NCI-H2081 (cell line): ENCODE measurements at regions not wholly inside any gene's neighbourhood (a gene's known extent, or its start where the extent isn't known, plus 50 kb on each side); places are given as distances from the start of the nearest gene placed in this dataset.

ENCODE experiments used
- DNase-seq, 2 experiments: peaks; one replicate each; lab custom pipeline; 2025; lab: John Stamatoyannopoulos, UW

DNA sequence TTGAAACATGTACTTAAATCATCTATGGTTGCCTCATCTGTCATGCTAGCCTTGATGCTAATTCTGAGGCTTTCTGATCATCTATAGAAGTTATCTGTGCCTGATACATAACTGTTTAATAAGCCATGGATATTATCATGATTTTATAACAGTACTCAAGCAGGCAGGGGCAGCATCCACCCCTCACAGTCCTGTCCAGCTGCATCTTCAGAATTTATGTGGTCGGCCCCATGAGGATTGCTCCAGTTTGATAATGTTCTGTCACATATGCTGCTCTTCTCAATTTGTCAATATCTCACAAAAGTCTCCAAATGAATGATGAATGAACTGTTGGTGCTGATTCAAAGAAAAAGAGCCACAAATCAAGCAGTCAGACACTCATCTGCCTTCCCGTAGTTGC, 335.1 kb upstream of the POM121L12 start:
- DNase-seq, result no peak

DNA sequence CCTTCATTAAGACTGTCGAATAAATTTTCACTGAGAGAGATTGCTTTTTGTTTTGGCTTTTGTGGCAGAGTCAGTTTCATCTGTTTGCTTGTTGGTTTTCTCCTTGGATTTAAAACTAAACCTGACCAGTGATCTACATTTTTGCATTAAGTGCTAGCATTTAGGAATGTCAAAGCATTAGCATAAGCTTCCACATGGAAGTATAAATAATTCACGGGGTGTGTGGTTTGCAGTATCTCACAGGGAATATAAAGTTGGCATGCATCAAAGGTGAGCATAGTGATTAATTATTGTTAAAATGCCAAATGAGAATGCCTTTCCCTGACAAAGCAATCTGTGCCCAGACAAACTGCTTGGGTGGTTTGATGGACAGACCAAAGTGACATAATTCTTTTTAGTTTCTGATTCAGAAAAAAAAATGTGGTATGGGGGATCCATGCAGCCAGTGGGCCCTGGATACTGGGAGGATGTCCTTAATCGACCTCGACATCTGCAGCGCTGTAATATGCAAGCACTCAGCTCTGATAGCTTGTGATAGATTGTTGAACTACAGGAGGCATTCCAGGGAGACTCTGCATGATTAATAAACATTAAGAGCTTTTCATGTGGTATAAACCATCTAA, 339.3 kb upstream of the POM121L12 start:
- DNase-seq, result no peak

DNA sequence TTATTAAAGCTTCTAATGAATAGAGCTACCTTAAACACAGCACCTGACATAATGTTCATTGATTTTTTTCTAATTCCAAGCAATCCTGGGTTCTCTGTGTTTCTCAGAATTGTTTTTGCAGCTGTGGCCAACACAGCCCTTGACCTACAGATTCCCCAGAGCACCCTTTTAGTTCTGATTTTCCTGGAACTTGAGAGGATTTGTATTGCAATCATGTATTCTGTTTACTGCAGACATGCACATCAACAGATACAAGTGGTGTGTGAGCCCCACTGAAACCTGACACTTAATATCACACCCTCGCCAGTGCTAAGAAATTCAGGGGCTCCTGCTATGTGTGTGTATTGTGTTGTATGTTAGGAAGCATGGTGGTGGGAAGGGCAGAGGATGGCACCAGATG, 344.2 kb upstream of the POM121L12 start:
- no peak for DNase-seq

DNA sequence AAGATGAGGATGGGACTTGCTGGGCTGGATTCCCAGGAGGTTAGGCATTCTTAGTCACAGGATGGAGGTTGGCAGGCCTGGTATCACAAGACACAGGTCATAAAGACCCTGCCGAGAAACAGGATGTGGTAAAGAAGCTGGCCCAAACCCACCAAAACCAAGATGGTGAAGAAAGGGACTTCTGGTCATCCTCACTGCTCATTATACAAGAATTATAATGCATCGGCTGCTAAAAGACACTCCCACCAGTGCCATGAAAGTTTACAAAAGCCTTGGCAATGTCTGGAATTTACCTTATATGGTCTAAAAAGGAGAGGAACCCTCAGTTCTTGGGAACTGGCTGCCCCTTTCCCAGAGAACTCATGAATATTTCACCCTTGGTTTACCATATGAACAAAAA, 345.5 kb upstream of the POM121L12 start:
- no peak for DNase-seq

DNA sequence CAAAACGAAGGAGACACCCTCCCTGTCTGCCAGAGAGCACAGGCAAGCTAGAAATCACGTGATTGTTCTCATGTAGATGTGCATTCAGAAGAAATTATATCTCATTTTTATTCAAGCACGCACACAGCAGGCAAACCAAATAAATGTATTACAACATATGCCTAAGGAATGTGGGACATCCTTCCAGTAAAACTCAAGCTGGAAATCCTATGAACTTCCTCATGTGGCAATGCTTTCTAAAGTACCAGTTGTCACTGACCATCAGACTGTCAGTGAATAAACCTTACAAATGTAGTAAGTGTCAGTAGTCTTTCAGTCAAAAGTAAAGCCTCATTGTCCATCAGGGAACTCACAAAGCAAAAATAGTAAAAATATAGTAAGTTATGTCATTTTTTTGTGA, 350.1 kb upstream of the POM121L12 start:
- DNase-seq, result no peak

DNA sequence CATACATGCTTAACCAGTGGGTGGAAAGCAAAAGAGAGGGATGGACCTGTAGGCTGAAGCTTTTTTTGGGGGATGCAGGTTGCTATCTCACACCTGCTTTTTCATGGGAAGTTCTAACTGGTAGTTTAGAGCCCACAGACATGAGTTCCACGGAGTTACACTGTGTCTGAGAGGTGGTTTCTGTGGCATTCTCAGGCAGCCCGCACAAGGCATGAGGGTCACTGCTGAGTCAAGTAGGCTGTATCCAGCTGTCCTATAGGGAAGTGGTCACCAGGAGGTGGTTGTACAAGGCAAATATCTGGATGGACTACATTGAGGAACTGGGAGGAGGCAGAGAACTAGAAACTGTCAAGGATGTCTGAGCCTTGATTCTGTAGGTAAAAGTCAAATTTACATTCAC, 351.0 kb upstream of the POM121L12 start:
- no peak for DNase-seq

DNA sequence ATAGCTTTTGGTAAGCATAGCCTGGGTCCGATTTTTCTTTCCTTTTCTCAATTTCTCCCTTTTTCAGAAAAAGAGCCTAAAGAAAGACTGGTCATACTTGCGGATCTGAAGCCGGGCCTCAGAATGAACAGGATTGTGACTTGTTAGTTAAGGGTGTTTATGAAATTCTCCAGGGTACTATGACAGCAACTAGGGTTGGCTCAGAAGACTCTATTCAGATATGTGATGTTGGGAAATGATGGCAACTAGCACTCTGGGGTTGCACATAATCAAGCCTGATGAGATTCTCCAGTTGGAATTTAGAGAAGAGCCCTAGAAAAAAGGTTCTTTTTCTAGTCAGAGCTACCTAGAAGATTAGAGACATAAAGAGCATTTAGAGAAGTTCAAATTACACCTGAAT, 352.4 kb upstream of the POM121L12 start:
- no peak for DNase-seq

DNA sequence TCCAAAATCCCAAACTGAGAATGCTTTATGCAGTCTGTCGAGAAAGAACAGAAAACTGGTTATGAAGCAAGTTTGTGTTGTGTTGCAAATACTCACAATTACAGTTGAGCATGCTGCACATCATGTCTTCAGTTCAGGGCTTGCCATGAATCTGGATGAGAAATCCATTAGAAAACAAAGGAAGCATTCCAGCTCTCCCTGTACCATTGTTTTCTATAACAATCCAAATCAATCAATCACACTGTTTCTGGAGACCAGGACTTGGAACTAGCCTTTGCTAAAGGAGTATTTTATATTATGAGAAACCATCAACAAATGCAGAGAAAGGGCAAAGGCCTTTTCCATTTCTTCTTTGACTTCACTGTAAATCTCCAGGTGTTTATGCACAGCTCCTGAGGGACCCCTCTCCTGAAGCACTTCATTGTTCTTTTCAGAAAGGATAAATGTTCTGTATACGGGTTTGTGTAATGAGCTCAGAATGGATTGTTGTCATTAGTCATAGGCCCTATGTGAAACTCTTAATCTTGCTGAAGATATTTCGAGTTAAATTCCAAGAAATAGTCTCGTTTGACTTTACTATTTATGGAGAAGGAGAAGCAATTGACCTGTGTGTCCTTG, 364.7 kb upstream of the POM121L12 start:
- DNase-seq, result no peak

DNA sequence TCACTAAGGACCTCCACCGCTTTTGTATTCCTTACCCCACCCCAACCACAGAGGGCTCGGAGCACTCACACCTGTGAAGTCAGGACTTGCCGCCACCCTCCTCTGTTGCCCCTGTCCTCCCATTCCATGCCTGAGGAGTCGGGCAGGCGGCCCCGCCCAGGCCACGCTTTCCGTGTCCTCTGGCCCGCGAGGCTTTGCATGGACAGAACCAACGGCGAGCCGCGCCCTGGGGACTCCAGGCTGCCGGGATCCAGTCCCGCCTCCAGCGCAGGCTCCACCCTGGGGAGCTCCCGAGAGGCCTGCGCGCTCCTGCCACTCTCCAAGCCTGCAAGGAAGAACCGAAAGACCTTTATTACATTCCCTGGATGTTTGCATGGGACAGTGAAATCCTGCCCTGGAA, 366.4 kb upstream of the POM121L12 start:
- no peak for DNase-seq

DNA sequence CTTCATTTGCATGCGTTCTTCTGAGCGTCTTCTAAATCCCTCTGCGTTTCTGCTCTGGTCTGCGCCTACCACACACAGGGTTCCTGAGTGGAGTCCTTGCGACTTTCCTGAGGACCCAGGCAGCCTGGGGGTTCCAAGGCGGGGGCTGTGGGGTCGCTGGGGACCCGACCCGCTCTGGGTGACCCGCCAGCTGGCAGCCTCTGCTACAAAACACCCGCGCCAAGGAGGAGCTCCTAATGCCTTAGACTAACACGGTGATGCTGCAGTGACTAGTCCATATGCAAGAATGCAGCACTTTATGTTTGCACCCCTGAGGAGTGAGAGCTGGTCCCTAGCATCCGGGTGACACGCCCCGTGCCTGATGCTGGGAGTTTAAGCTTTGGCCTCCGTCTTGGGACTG, 367.0 kb upstream of the POM121L12 start:
- DNase-seq, result no peak

DNA sequence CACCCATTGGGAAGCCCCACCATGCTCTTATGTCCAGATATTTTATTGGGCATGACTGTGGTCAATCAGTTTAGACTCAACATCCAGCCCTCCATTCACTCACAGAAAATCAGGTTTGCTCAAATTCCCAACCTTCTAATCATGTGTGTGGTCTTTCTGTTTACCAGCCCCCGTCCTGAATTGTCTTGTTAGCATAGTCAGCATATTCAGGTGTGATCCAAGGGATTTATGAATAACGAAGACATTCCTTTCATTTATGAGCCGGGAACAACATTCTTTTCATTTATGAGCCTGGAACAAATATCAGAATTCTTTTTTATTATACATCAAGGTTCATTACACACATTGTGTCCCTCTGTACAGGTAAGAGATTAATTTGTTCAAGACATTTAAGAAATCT, 376.3 kb upstream of the POM121L12 start:
- no peak for DNase-seq

DNA sequence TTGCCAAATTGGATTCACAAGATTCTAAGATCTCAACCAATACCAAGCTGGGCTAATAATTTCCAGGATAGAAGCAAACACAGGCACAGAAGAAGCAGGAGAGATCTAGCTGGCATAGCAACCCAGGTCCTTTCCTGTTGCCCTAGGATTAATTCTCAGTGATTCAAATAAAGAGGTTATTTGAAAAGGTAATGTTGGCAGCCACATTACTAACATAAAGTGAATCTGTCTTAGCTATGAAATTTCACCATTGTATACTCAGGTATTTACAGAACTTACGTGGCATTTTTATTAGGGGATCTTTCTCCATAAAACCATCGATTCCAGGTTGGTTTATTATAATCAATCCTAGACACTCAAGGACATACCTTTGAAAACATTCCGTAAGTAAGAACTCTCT, 379.3 kb upstream of the POM121L12 start:
- no peak for DNase-seq

DNA sequence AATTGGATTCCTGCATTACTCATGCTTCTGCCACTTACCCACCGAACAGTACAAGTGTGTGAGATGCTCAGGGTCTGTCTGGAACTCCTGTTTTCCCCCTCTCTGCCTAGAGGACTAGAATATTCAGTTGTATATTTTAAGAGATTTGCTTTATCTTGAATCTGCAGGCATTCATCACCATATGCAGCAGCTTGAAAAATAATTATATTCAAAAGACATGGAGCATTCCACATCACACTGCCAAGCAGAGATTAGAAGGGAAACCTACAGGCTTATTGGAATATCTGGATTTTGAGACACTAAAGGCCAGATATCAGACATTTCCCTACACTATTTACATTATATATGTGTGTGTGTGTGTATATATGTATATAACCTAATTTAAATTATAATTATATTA, 382.8 kb upstream of the POM121L12 start:
- DNase-seq, result no peak

DNA sequence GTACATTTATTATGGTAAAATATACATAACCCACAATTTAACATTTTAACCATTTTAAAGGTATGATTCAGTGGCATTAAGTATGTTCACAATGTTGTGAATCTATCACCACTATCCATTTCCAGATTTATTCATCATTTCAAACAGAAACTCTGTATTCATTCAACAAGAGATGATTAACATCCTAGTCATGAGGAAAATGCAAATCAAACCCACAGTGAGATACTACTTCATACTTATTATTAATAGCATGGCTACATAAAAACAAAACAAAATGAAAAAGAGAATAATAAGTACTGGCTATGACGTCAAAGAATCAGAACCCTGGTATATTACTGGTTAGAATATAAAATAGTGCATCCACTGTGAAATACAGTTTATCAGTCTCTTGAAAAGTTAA, 386.6 kb upstream of the POM121L12 start:
- no peak for DNase-seq

DNA sequence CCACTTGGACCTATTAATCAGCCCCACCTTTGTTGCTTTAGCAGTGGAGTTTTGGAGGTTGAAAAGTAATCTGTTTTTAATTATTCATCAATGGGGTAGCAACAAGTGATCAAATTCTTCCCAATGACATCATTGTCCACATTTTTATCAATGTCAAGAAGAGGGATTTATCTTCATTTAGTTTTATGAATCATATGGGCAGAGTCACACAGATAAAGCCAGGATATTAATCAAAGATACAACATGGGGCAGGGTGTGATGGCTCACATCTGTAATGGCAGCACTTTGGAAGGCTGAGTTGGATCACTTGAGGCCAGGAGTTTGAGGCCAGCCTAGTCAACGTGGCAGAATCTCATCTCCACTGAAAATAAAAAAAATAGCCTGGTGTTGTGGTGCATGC, 388.4 kb upstream of the POM121L12 start:
- DNase-seq, result no peak

DNA sequence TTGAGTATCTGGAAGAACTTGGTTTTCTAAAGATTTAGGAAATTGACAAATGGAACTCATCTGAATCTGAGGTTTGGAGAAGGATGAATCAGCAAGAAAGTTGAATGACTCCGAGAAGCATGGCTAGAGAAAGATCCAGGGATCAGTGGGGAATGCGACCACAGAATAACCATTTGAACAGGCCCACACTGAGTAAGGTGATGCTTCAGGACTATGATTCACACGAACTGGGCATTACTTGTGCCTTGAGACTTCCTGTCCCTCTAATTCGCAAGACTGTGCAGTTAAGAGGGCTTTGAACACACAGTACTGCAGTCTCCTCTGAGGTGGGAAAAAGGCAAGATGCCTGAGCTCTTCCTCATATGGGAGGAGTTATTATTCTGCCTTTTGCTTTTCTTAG, 395.5 kb upstream of the POM121L12 start:
- DNase-seq, result no peak

DNA sequence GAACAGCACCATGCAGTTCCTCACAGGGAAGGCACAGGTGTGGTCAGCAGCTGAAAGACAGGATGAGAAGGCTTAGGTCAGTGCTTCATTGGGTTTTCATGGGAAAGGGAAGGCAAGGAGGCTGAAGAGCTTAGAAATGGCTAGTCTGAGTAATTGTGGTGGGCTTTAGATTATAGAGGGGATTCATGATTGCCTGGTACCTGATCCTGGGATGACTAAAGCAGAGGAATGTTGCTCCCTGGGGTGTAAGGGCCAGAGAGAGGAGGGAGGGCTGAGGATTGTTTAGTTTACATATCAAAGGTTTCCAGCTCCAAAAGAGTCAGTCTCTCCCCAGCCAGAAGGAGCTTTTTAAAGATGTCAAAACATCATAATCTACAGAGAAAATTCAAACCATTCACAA, 396.3 kb upstream of the POM121L12 start:
- no peak for DNase-seq

DNA sequence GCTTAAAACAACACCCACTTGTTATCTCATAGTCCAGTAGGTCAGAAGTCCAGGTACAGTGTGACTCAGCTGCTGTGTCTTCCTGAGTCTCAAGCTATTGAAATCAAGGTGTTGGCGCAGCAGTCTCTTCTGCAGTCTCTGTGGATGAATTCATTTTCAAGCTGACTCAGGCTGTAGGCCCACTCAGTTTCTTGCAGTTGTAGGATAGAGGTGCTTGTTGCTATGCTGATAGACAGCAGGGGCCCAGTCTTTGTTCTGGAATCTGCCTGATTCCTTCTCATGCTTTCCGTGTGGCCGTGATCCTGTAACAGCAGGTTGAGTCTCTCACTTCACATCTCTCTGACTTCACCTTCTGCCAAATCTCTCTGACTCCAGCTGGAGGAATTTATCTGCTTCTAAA, 400.4 kb upstream of the POM121L12 start:
- no peak for DNase-seq

DNA sequence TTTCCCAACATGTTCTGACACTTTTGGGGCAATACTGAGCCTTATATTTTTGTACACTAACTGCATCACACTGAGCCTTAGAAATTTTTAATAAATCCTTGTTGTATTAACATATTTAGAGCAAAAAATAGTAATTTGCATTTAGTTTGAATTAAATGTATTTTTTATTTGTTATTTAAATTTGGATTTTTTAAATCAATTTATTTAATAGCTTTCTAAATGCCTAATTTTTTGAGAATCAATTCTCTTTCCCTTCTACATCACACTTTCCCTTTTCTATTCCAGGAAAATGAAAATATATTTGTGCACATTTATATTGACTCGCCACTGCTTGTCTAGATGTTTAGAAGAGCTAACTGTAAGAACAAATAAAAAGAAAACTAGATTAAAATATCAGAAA, 414.6 kb upstream of the POM121L12 start:
- no peak for DNase-seq

DNA sequence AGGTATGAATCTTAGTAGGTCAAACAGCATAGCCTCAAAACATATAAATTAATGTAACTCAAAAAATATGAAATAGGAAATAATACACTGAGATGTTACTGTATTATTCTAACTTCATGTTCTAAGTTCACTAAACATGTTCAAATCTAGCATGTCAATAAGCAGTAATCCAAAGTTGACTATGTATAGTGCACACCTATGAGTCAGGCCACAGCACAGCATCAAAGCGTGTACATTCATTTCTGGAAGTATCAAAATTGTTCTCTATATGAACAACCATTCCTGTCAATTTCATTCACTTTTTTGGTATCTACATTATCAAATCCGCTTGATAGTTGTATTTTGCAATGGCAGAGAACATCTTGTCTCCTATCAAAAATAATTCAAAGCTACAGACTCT, 418.9 kb upstream of the POM121L12 start:
- no peak for DNase-seq

DNA sequence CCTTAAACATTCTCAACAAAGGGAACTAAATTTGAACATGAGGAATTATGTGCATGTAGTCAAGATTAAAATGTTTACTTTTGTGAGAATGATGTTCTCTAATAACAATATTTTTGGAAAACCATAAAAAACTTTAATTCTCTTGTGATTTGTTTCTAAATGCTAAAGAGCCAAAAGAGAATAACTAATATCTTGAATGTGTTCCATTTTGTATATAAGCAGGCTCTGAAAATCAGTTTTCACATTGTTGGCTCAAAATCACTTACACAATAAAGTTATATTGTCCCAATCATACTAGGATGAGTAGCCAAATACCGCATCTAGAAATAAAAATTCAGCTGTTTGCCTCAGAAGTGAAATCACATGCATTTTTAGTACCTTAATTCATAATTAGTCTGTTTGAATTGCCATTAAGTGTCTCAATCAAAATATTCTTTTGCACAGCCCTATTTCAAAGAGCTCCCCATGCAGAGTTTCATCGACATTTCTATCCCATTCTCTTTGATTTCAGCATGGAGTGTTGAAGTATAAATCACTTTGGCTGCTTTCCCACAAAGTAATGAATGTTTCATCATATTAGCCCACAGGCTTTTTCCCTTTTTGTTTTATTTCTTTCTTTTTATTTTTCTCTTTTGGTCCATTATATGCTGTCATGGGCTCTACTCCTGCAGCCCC, 420.3 kb upstream of the POM121L12 start:
- no peak for DNase-seq

DNA sequence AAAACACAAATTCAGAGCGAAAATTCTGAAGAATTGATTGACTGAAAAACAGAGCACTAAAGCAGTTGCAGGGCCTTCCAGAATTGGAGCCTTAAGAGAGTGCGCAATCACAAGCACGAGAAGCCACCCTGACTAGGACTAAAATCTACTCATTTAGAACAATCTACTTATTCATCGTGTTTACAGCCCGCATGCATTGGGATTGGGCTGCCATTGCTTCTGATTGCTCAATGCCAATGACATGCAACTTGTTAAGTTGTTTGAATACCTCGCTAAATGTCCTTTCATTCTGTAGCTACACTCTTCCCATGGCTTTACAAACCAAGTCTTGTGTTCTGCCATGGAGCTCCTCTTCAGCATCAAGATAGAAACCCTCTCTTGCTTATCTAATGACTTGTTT, 425.9 kb upstream of the POM121L12 start:
- DNase-seq, result no peak

DNA sequence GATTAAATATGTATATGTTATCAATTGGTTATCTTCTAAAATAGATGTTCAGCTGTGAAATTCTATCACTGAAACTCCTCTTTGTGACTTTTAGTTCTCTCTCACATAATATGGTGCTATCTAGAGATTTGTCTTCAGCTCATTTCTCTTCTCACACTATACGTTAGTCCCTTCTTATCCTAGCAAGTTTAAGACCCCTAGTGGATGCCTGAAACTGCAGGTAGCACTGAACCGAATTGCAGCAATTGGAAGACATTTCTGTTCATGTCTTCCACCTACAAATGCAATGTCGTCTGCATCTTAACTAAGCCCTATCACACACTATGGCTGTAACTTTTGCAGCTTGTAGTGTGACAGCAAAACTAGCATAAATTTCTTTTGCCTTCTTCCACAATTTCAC, 442.7 kb upstream of the POM121L12 start:
- DNase-seq, result no peak

DNA sequence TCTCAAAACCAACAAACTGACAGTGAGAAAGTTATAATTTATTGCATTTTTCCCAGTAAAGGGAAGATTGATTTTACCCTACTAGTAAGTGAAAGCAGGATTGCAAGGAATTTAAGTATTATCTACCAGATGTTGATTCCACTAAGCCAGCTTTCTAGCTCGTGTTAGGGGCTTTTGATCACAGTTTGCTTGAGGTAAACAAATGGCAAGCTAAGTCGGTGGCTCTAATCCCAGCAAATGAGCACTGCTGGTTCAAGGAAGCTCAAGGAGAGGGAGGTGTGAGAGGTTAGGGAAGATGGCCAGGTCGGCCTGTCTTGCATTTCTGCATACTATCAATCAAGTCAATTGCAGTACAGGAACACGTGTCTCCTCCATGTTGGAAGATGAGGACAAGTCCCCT, 448.7 kb upstream of the POM121L12 start:
- no peak for DNase-seq
